K562 (cell line): ENCODE measurements at regions not wholly inside any gene's neighbourhood (a gene's known extent, or its start where the extent isn't known, plus 50 kb on each side); places are given as distances from the start of the nearest gene placed in this dataset.

Source experiments
- ATAC-seq: fragments of 200-7000 bp; cut with Tn5 transposase; 3 replicates; pipeline ENCODE4 v1.9.1; 2020; ENCODE audit warnings: moderate library complexity
- BruUV-seq: library from RNA; stranded (reverse); fragments of 400-500 nt; replicated peaks from 2 replicates; lab custom pipeline; 2021; lab: Mats Ljungman, UMichigan
- CTCF ChIA-PET: fragments of 300-600 bp; formaldehyde crosslinking; extraction: SDS; loops from one replicate; lab custom pipeline; 2021; ENCODE audit warnings: low intra/inter-chr PET ratio; lab: Yijun Ruan, JAX
- POLR2A ChIA-PET: fragments of 300-600, 350-650 bp; sonication (Branson Sonifier 250); formaldehyde crosslinking; extraction: SDS; loops from one replicate; lab custom pipeline; 2021; ENCODE audit warnings: antibody characterized with exemption, inconsistent platforms; lab: Yijun Ruan, JAX
- DNase-seq, 4 experiments: peaks; one replicate each; pipeline versions ENCODE4 v3.0.0 to v3.0.0-alpha.2; 2011 to 2018; ENCODE audit warnings: low spot score in 3 of 4, mixed read lengths in 3 of 4; ENCODE audit errors: extremely low read depth in 1 of 4
- FAIRE-seq: peaks from 2 replicates; lab custom pipeline; 2011; peaks lifted over from hg19 to GRCh38; lab: Jason Lieb, UNC
- H2AFZ ChIP-seq: 2 replicates; pipeline ENCODE4 v1.6.0; 2011; ENCODE audit warnings: low read depth, low read length, control low read depth, inconsistent platforms
- H3K27ac ChIP-seq: fragments of 200-600 bp; 3 replicates; pipeline ENCODE4 v1.8.0; 2011; ENCODE audit warnings: low read depth, mild to moderate bottlenecking, control low read depth, inconsistent platforms, low read length, moderate library complexity, mixed read lengths; ENCODE audit errors: extremely low read depth
- H3K27me3 ChIP-seq, 2 experiments: fragments of 300-600 bp in 1 of 2; 2 replicates in 1 of 2; 3 replicates in 1 of 2; pipeline versions ENCODE4 v1.6.0 to v1.8.0; 2011; ENCODE audit warnings: inconsistent platforms in 2 of 2, low read length in 2 of 2, mild to moderate bottlenecking in 1 of 2, mixed read lengths in 1 of 2, moderate library complexity in 1 of 2; ENCODE audit not compliant: control insufficient read depth in 2 of 2, insufficient read depth in 2 of 2
- H3K36me3 ChIP-seq: fragments of 300-600 bp; 3 replicates; pipeline ENCODE4 v1.8.0; 2011; ENCODE audit warnings: mild to moderate bottlenecking, low read length, inconsistent platforms; ENCODE audit not compliant: control insufficient read depth, insufficient read depth
- H3K4me1 ChIP-seq, 2 experiments: fragments of 200-600 bp in 1 of 2; replicated peaks in 1 of 2; 2 replicates in 1 of 2; 3 replicates in 1 of 2; pipeline versions ENCODE4 v1.5.1 to v1.8.0; 2011; ENCODE audit warnings: inconsistent platforms in 2 of 2, low read length in 2 of 2, mild to moderate bottlenecking in 1 of 2, mixed read lengths in 1 of 2, moderate library complexity in 1 of 2; ENCODE audit not compliant: control insufficient read depth in 2 of 2, insufficient read depth in 2 of 2
- H3K4me2 ChIP-seq: 2 replicates; pipeline ENCODE4 v1.6.1; 2011; ENCODE audit warnings: low read length, control low read depth, inconsistent platforms, mixed read lengths; ENCODE audit not compliant: insufficient read depth
- H3K4me3 ChIP-seq: fragments of 200-600 bp; sonication (generic), shearing (Covaris generic); 2 replicates; pipeline ENCODE4 v1.5.1; 2016; ENCODE audit warnings: control low read depth, inconsistent platforms
- H3K79me2 ChIP-seq: fragments of 200-600 bp; 3 replicates; pipeline ENCODE4 v1.8.0; 2011; ENCODE audit warnings: low read length, inconsistent platforms; ENCODE audit not compliant: control insufficient read depth, insufficient read depth
- H3K9ac ChIP-seq, 2 experiments: 2 replicates each; pipeline versions ENCODE4 v1.6.0 to v1.6.1; 2011; ENCODE audit warnings: low read depth in 2 of 2, low read length in 2 of 2, control low read depth in 1 of 2, inconsistent platforms in 1 of 2, mild to moderate bottlenecking in 1 of 2, mixed read lengths in 1 of 2; ENCODE audit not compliant: insufficient read depth in 1 of 2
- H3K9me1 ChIP-seq: one replicate; pipeline ENCODE4 v1.6.0; 2011; ENCODE audit warnings: inconsistent platforms, mild to moderate bottlenecking, low read length, moderate library complexity; ENCODE audit not compliant: control insufficient read depth, insufficient read depth
- H3K9me3 ChIP-seq: replicated peaks from 2 replicates; pipeline ENCODE4 v1.5.1; 2011; ENCODE audit warnings: low read depth, low read length, inconsistent platforms; ENCODE audit not compliant: control insufficient read depth, insufficient read depth
- H4K20me1 ChIP-seq: replicated peaks from 2 replicates; pipeline ENCODE4 v1.6.1; 2011; ENCODE audit warnings: low read length, inconsistent platforms, mixed read lengths; ENCODE audit not compliant: control insufficient read depth, insufficient read depth
- MGA ChIP-seq: fragments of 450-650 bp; IDR thresholded peaks from 2 replicates; pipeline ENCODE4 v1.6.1; 2016; ENCODE audit warnings: mild to moderate bottlenecking, moderate library complexity
- NFYB ChIP-seq: IDR thresholded peaks from 2 replicates; pipeline ENCODE4 v1.6.1; 2011; ENCODE audit warnings: mild to moderate bottlenecking, moderate library complexity; ENCODE audit not compliant: insufficient read length; ENCODE audit errors: extremely low read depth
- ZNF239 ChIP-seq: fragments of 250-450 bp; sonication (Bioruptor Pico); IDR thresholded peaks from 2 replicates; pipeline ENCODE4 v1.4.0; 2020; ENCODE audit warnings: mild to moderate bottlenecking
- WGBS: fragments of 100-300 bp; shearing (Covaris generic); methylation state at CpG from one replicate; pipeline ENCODE4 v1.1.6; 2016; ENCODE audit warnings: low coverage, mixed read lengths; ENCODE audit not compliant: insufficient coverage; ENCODE audit errors: missing lambda C conversion rate; 5-methylcytosine and 5-hydroxymethylcytosine counted together
- in situ Hi-C: fragments of 300-500 bp; cut with MboI; formaldehyde crosslinking; loops from 4 replicates; pipeline ENCODE4 v1.15.0; 2018; ENCODE audit warnings: inconsistent platforms, mixed read lengths
- intact Hi-C: fragments of 100-400 bp; cut with micrococcal nuclease; formaldehyde crosslinking; loops from 2 replicates; pipeline ENCODE4 v1.14.2; 2022

GRCh38 chr12:127247937-127248336 is 1019.0 kb upstream of the TMEM132C start:
- no peak for ATAC-seq
- Histone ChIP-seq H3K4me1 (no peaks in the 10 kb centered on the region), H3K27ac (no peak overlapping the region), H3K9ac (no peak overlapping the region)
- BruUV-seq, result no TSS peak
- 0 out of 2 replicates have a peak, but pooled peaks have one; percentile 11 for TF ChIP-seq MGA
- peak; percentile 29 for TF ChIP-seq NFYB
- no peak for TF ChIP-seq ZNF239 (CRISPR knock-in tag)
- TF ChIP-seq, all 486 proteins: peak for 2
- no peaks in the 10 kb centered on the region for H3K79me2 ChIP-seq
- H3K27me3 ChIP-seq, result no peaks in the 10 kb centered on the region
- intact Hi-C loops (no loop called here), in situ Hi-C loops (no loop called here)
- no peak overlapping the region for H3K4me3 ChIP-seq
- FAIRE-seq (no peak), DNase-seq (peak in 2 of 4 experiments; percentile 15)
- CTCF ChIA-PET, result no interaction called here
- 8% methylated on average over 4 of the region's 4 CpGs for WGBS
- no peaks in the 10 kb centered on the region for H3K36me3 ChIP-seq
- no peaks in the 10 kb centered on the region for H4K20me1 ChIP-seq
- H3K4me2 ChIP-seq, result no peak overlapping the region
- H2AFZ ChIP-seq, result no peak overlapping the region
- H3K9me3 ChIP-seq, result no peaks in the 10 kb centered on the region
- POLR2A ChIA-PET, result interaction anchor here (0.6 kb wide), 1 partner anchor 169 kb away, joined by 3 read pairs; no protein-coding TSS in a partner anchor
- no peaks in the 10 kb centered on the region for H3K9me1 ChIP-seq
